ENCODE measurements at regions not wholly inside any gene's neighbourhood (a gene's known extent, or its start where the extent isn't known, plus 50 kb on each side); places are given as distances from the start of the nearest gene placed in this dataset.

GRCh38 chr3:56997675-56998074, 62.8 kb upstream of the SPATA12 start:
- DNase-seq (ENCODE audit: extremely low read depth, insufficient read length) = no peak
- Histone ChIP-seq H3K36me3 (ENCODE audit: control insufficient read depth, insufficient read depth, low read length) (no peaks in the 10 kb centered on the region), H3K27me3 (replicated peaks; ENCODE audit: control insufficient read depth, insufficient read depth, low read length) (no peaks in the 10 kb centered on the region), H3K4me3 (replicated peaks; ENCODE audit: low read depth, low read length) (no peak overlapping the region)
- TF ChIP-seq CTCF (IDR thresholded peaks at IDR 0.05; ENCODE audit: insufficient read depth, low read length, poor library complexity, severe bottlenecking) = no peak

DNA sequence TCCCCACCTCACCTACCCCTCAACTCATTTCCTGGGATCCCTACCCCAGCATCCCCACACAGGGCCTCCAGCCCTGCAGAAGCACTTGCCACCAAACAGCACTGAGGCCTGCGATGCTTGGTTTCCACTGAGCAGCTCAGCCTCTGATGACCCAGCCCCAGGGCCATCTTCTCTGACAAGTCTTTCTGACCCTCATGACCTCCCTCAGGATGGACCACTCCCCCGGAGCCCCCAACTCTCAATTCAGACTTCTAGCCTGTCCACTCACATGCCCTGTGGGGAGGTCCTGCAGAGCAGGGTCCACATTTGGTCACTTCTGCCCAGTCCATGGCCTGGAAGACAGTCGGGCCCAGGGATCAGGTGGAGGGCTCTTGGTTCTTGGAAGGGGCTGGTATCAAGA, 63.4 kb upstream of the SPATA12 start:
- Histone ChIP-seq H3K36me3 (ENCODE audit: control insufficient read depth, insufficient read depth, low read length) (no peaks in the 10 kb centered on the region), H3K27me3 (replicated peaks; ENCODE audit: control insufficient read depth, insufficient read depth, low read length) (no peaks in the 10 kb centered on the region), H3K4me3 (replicated peaks; ENCODE audit: low read depth, low read length) (no peak overlapping the region)
- no peak for DNase-seq (ENCODE audit: extremely low read depth, insufficient read length)
- no peak for TF ChIP-seq CTCF (IDR thresholded peaks at IDR 0.05; ENCODE audit: insufficient read depth, low read length, poor library complexity, severe bottlenecking)

DNA sequence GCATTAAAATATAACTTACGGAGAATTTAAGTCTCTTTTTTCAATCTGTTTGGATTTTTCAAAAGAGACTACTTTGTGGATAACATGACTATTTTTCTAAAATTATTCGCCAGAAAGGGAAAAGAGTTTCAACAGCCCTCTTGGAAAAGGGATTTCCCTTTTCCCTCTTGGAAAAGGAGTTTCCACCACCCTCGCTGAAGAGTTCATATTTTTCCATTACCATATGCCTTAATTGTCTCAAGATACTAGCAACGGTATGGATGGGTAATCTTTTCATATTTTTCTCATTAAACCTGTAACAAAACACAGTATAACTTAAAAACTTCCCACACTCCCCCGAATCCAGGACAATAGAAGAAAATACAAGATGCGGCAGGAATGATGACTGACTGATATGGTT, 66.1 kb upstream of the SPATA12 start:
- no peak overlapping the region for H3K4me3 ChIP-seq (replicated peaks; ENCODE audit: low read depth, low read length)
- no peaks in the 10 kb centered on the region for H3K27me3 ChIP-seq (replicated peaks; ENCODE audit: control insufficient read depth, insufficient read depth, low read length)
- no peak for DNase-seq (ENCODE audit: extremely low read depth, insufficient read length)
- H3K36me3 ChIP-seq (ENCODE audit: control insufficient read depth, insufficient read depth, low read length) = no peaks in the 10 kb centered on the region
- no peak for TF ChIP-seq CTCF (IDR thresholded peaks at IDR 0.05; ENCODE audit: insufficient read depth, low read length, poor library complexity, severe bottlenecking)

- DNase-seq (ENCODE audit: extremely low read depth, insufficient read length) = no peak
- H3K36me3 ChIP-seq (ENCODE audit: control insufficient read depth, insufficient read depth, low read length) = no peaks in the 10 kb centered on the region
- H3K27me3 ChIP-seq (replicated peaks; ENCODE audit: control insufficient read depth, insufficient read depth, low read length) = no peaks in the 10 kb centered on the region
- H3K4me3 ChIP-seq (replicated peaks; ENCODE audit: low read depth, low read length) = no peak overlapping the region
- no peak for TF ChIP-seq CTCF (IDR thresholded peaks at IDR 0.05; ENCODE audit: insufficient read depth, low read length, poor library complexity, severe bottlenecking)
Measured at GRCh38 chr3:56990641-56991015, 69.8 kb upstream of the SPATA12 start.

GRCh38 chr3:56989977-56990640, 70.4 kb upstream of the SPATA12 start:
- TF ChIP-seq CTCF (IDR thresholded peaks at IDR 0.05; ENCODE audit: insufficient read depth, low read length, poor library complexity, severe bottlenecking) = no peak
- no peak for DNase-seq (ENCODE audit: extremely low read depth, insufficient read length)
- Histone ChIP-seq H3K4me3 (replicated peaks; ENCODE audit: low read depth, low read length) (no peak overlapping the region), H3K27me3 (replicated peaks; ENCODE audit: control insufficient read depth, insufficient read depth, low read length) (no peaks in the 10 kb centered on the region), H3K36me3 (ENCODE audit: control insufficient read depth, insufficient read depth, low read length) (no peaks in the 10 kb centered on the region)
